ENCODE measurements at regions not wholly inside any gene's neighbourhood (a gene's known extent, or its start where the extent isn't known, plus 50 kb on each side); places are given as distances from the start of the nearest gene placed in this dataset.

- TF ChIP-seq CEBPB (IDR thresholded peaks at IDR 0.05) (no peak), CTCF (IDR thresholded peaks at IDR 0.05) (no peak), CHD2 (IDR thresholded peaks at IDR 0.05; ENCODE audit: low read length, partially characterized antibody) (no peak), EHMT2 (IDR thresholded peaks at IDR 0.05; ENCODE audit: low read depth) (no peak), POLR2A (IDR thresholded peaks at IDR 0.05; ENCODE audit: low read length) (no peak), MYC (IDR thresholded peaks at IDR 0.05; ENCODE audit: borderline replicate concordance, low read length) (no peak), GATA3 (IDR thresholded peaks at IDR 0.05; ENCODE audit: borderline replicate concordance) (no peak), BCL3 (IDR thresholded peaks at IDR 0.05) (no peak), ATOH8 (CRISPR knock-in tag; IDR thresholded peaks at IDR 0.05; ENCODE audit: low read depth) (no peak)
- TF ChIP-seq, protein P1, sequence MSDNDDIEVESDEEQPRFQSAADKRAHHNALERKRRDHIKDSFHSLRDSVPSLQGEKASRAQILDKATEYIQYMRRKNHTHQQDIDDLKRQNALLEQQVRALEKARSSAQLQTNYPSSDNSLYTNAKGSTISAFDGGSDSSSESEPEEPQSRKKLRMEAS (IDR thresholded peaks at IDR 0.05): no peak
Observed at GRCh38 chr6:81531869-81532561, 220.5 kb downstream of the TENT5A start.
